GM13977 (cell line): ENCODE measurements at regions not wholly inside any gene's neighbourhood (a gene's known extent, or its start where the extent isn't known, plus 50 kb on each side); places are given as distances from the start of the nearest gene placed in this dataset.

Experiments used
- DNase-seq: peaks from one replicate; pipeline ENCODE4 v3.0.0; 2012; ENCODE audit warnings: low spot score
- in situ Hi-C: fragments of 300-500 bp; cut with MboI; formaldehyde crosslinking; loops from one replicate; pipeline ENCODE4 v1.12.0; 2022; ENCODE audit warnings: low sequenced_read_pairs, low pct_unique_long_range_greater_than_20kb, mixed read lengths, inconsistent platforms; ENCODE audit not compliant: unreplicated experiment
- TF ChIP-seq, protein P1 (sequence below): IDR thresholded peaks from 2 replicates; pipeline ENCODE4 v1.5.1; 2012; ENCODE audit warnings: mild to moderate bottlenecking, control low read depth; ENCODE audit not compliant: insufficient read depth; ENCODE audit errors: extremely low read depth, missing control alignments

DNA sequence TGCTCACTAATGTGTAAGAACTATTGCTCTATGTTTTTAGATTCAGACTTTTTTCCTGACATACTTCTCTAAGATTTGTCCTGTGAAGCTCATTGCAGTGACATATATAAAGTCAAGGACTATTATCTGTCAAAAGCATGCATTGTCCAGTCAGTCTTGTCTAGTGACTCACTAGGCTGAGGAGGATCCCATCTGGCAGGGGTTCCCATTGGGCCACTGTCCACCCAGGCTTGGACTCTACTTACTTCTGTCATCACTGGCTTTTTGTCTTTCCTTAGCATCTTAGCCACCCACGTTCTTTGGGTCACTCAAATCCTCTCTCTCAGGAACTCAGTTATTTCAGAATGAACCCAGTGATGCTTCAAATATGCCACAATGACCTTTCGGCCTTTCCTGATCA is 132.6 kb upstream of the NABP1 start:
- in situ Hi-C loops, result no loop called here
- TF ChIP-seq, protein P1, sequence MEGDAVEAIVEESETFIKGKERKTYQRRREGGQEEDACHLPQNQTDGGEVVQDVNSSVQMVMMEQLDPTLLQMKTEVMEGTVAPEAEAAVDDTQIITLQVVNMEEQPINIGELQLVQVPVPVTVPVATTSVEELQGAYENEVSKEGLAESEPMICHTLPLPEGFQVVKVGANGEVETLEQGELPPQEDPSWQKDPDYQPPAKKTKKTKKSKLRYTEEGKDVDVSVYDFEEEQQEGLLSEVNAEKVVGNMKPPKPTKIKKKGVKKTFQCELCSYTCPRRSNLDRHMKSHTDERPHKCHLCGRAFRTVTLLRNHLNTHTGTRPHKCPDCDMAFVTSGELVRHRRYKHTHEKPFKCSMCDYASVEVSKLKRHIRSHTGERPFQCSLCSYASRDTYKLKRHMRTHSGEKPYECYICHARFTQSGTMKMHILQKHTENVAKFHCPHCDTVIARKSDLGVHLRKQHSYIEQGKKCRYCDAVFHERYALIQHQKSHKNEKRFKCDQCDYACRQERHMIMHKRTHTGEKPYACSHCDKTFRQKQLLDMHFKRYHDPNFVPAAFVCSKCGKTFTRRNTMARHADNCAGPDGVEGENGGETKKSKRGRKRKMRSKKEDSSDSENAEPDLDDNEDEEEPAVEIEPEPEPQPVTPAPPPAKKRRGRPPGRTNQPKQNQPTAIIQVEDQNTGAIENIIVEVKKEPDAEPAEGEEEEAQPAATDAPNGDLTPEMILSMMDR, result no peak
- DNase-seq, result no peak

DNA sequence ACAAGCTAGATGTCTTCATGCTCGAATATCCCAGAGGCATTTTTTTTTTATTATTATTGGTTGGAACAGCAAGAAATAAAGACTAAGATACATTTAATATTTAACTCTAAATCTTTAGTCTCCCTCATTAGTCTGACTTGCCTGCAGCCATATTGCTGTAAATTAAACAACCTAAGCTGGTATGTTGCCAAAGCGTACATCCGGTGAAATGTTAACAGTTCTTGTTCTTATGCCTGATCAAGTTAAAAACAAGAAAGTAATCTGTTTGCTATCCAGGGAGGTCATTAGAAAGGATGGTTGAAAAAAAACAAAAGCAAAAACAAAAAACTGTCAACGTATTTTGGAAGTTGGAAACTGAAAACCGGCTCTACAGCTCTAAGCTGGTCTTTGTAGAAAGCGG is 125.9 kb upstream of the NABP1 start:
- TF ChIP-seq, protein P1, result no peak
- DNase-seq, result no peak
- in situ Hi-C loops, result no loop called here

DNA sequence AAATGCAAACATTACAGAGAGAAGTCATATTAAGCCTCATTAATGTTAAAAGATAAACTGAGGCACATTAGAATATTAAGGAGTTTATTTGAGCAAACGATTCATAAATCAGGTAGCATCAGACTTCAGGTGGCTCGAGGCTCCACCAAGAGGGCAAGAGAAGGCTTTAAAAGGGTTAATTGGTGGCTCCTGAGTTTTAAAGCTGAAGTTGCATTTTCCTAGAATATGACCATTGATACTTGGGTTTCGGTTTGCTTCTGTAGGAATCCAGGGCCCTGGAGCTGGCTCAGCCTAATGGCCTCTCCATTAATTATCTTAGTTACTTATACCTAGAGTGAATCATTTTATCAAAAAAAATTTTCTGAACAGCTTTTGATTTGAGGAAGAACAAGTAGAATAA is 123.7 kb upstream of the NABP1 start:
- DNase-seq, result no peak
- TF ChIP-seq, protein P1, result no peak
- in situ Hi-C loops, result no loop called here

DNA sequence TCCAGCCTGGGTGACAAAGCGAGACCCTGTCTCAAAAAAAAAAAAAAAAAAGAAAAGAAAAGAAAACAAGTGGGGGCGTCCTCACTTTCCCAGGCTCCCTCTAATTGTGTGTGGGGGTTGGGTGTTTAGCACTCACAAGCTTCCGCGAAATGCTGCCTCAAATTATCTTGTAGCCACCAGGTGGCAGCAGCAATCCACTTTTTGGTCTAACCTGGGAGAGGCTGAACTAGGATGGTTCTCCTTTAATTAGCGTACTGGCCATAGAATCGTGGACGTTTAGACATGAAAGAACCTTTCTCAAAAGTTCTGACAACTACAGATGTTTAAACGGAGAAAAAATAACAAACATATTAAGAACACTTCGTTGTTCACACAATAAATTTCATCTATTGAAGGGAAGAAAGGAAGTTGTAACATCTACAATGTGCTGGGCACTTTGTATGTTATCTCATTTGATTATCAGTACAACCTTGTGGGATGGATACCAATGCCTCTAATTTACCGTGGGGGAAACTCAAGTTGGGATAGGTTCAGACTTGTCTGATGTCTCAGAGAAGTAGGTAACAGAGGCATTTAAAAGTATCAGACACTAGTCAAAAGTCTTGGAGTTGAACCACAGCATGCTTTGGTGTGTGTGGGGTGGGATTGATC is 122.7 kb upstream of the NABP1 start:
- DNase-seq, result peak; percentile 69
- in situ Hi-C loops, result no loop called here
- TF ChIP-seq, protein P1, result peak; percentile 84

DNA sequence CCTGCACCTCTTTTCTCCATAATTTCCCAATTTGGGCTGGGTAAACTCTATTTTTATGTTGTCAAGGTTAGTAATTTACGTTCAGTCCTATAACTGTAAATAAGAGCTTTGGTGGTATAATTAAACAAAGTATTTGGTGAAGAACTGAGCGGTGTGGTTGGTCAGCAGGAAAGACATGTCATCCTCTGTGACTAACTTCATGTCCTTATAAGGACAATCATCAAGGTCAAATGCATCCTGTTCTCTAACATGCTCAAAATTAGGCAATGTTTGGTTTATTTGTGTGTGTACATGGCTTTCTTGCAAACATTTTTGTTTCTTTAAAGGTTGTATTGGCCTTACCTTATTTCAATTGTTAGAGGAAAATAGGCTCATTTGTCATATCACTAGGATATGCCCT is 121.5 kb upstream of the NABP1 start:
- TF ChIP-seq, protein P1, result no peak
- DNase-seq, result no peak
- in situ Hi-C loops, result no loop called here

DNA sequence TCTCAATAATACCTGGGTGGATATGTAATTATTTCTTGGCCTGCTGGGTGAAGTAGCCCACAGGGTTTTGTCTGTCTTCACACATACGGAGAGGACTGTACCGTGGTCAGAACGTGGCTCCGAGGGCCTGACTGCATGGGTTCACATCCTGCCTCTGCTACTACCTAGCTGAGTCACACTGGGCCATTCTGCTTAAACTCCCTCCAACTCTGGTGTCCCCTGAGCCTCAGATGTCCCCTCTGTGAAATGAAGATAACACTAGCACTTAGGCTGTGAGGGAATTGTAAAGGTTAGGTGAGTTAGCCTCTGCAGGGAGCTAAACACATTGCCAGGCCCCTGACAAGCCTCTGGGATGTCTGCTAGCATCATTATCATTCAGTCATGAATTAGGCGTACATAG is 120.1 kb upstream of the NABP1 start:
- TF ChIP-seq, protein P1, result no peak
- DNase-seq, result no peak
- in situ Hi-C loops, result no loop called here
